ENCODE measurements at regions not wholly inside any gene's neighbourhood (a gene's known extent, or its start where the extent isn't known, plus 50 kb on each side); places are given as distances from the start of the nearest gene placed in this dataset.
"Not testable (repeated sequence)": the region's sequence is repeated elsewhere in the genome, so short reads cannot be mapped to it uniquely, and the experiment has no call there.

DNA sequence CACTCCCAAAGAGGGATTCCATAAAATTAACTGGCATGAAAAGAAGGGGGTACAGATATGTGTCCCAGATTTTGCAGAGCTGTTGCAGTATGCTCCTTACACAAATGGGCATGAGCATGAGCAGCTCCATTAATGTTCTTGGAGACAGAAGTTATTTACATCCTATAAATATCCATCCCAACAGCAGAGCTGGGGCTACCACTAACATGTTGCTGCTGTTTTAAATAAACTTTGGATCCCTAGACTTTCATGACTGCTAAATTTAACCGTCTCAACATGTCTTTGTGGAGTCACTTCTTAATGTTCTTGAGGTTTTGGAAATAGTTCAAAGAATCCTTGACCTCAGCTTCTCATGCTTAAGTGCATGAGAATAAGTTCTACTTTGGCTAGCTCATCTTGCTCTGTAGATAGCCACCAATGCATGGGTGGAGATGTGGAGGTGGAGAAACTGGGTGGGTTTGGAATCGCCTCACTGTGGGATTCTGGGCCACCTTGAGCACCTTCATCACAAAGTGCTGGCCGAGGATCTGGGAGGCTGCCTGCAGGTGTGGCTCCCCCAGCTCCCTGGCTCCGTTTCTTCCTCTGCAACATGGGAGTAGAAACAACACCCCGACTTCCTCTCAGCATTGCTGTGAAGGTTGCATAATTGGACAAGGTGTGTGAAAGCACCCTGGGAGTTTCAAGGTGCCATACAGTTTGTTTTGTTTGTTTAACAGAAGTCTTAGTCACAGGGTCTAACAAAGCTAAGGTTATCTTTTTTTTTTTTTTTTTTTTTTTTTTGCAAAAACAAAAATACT, 307.2 kb downstream of the MYCN start:
- H3K4me3 ChIP-seq (ENCODE audit: low read length): no peak overlapping the region
- no peak for DNase-seq (ENCODE audit: low read depth, low spot score)

DNA sequence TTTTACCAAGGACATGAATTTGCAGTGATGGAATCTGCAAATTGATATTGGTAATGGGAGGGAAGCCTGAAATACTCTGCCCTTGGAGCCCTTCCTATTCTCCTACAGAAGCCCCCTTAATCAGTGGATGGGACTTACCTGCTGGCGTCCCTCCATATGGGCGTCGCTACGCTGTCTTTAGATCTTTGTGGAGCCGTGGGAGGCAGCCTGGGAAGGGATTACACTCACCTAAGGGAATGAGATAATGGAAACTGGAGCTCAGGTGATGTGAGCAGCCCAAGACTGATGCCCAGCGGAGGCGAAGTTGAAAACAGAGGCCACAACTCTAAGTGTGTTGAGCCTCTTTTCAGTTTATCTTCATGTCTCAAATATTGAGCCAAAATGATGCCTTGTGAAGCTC, 306.6 kb downstream of the MYCN start:
- no peak for DNase-seq (ENCODE audit: low read depth, low spot score)
- no peak overlapping the region for H3K4me3 ChIP-seq (ENCODE audit: low read length)

DNA sequence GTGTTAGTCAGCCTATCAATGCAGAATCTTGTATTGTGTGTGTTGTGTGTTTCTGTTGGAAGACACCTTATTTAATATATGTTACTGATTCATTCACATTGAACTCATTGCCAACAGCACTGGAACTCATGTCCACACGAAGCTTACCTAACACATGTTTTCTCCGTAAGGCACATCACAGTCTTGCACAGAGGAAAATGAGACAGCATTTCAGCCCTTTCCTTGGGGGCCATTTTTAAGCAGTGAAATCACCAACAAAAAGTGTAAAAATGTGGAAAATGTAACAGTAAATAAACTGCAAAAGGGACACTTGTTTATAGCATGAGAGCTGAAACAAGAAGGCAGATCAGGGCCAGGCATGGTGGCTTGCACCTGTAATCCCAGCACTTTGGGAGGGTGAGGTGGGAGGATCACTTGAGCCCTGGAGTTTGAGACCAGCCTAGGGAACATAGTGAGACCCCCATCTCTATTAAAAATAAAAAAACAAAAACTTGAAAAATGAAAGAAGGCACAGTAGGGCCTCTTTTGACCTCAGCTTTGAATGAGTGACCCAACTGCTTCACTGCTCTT, 306.0 kb downstream of the MYCN start:
- H3K4me3 ChIP-seq (ENCODE audit: low read length): no peak overlapping the region
- DNase-seq (ENCODE audit: low read depth, low spot score): no peak

DNA sequence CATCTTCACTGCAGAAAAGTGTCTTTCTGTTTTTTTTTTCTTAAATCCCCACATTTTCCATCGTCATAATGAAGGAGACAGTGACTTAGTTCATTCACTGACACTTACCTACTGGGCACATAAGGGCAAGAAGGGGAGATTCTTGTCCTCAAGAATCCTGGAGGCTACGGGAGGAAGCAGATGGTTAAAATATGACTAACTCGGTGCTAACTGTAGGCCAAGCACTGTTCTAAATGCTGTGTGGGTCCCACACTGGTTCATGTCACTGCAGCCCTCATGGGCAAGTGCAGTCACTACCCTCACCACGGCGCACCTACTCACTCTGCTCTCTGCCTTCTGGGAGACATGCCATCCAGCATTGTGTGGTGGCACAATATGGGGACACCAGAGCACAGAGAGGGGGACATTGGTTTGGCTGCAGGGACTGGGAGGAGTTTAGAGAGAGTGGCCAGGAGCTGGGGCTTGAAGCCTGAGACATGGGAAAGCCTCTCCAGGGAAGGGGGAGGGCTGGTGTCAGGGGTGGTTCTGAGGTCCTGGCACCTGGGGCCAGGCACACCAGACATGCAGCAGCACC, 305.2 kb downstream of the MYCN start:
- DNase-seq (ENCODE audit: low read depth, low spot score): no peak
- no peak overlapping the region for H3K4me3 ChIP-seq (ENCODE audit: low read length)

DNA sequence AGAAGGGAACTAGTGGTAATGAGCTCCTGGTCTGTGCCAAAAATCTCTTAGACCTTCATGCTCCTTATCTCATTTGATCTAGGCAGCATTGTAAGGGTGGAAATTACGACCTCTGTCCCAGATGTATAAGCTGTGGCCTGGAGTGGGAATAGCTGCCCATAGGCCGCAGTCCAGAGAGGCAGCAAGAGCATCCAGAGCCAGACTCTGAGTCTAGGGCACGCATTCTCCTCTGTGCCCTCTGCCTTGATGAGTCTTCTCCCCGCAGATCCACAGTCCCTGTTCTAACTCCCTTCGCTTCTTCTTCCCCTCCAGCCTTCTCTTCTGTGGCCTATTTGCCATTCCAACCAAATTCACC, 304.6 kb downstream of the MYCN start:
- DNase-seq (ENCODE audit: low read depth, low spot score): no peak
- no peak overlapping the region for H3K4me3 ChIP-seq (ENCODE audit: low read length)

DNA sequence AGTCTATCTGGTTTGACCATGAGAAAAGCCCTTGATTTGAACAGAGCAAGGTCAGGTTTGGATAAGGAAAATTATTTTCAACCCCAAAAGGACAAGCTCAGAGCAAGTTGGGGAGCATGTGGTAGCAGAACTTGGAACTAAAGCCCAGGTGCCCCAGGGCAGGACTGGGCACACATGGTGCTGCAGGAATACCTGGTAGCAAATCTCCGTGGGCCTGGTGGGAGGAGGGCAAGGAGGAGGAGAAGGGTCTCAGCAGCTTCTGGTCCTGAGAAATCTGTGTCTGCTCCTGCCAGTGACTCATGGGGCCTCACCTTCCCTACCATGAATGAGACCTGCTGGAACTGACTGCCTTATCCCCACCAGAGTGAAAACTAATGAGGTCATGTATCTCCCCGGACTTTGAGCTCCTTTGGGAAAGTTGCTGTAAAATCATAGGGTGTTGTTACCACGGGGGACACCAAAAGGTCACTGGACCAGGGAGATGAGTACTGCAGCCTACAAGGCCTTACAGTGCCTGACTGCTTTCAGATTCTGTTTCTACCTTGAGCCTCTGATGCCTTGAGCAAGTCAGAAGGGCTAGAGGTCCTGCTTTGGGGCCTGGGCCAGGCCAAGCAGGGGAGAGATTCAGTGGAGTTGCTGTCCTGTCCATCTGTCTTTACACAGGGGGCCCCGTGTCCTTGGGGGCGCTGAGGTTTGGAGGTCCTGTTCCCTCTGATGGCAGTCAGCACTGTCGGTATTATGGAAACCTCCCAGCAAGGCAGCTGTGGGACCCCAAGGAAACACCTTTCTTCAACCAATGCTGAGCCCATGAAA, 304.0 kb downstream of the MYCN start:
- no peak for DNase-seq (ENCODE audit: low read depth, low spot score)
- H3K4me3 ChIP-seq (ENCODE audit: low read length): no peak overlapping the region

DNA sequence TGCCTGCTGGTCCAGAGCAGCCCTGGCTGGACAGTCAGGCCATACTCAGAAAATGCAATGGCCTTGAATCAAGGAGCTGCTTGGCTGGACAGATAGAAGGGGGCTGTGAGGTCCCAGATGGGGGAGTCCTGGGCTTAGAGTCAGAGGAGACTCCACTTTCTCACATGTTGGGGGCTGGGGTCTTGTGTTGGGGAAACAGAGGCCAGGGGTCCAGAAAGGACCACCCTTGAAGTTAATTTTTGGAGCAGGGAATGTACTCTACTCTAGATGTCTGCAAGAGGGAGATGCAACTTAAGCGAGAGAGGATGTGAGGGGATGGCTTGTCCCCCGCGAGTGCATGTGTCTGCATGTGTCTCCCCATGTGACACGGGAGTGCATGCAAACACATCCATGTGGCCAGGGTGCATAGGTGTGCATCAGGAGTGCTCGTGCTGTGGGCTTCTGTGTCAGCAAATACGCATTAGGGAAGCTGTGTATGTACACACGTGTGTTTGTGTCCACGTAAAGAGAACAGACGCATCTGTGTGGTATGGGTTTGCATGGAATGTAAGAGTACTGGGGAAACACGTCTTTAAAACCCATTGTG, 303.2 kb downstream of the MYCN start:
- no peak for DNase-seq (ENCODE audit: low read depth, low spot score)
- no peak overlapping the region for H3K4me3 ChIP-seq (ENCODE audit: low read length)

DNA sequence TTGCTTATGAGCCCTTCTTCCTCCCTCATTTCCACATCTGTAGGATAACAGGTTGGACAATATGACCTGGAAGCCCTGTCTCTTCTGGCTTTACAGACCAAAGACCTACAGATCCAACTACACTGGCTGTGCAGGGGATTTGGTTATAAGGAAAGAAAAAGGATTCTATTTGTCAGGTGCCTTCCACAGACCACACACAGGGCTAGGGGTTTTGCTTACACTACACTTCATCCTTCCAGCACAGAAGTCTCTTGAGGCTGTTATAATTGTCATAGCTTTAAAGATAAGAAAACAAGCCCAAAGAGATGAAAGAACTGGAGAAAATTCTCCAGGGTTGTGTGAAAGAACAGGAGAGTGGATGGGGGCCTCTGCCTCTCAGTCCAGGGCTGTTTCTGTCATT, 302.6 kb downstream of the MYCN start:
- DNase-seq (ENCODE audit: low read depth, low spot score): no peak
- no peak overlapping the region for H3K4me3 ChIP-seq (ENCODE audit: low read length)

DNA sequence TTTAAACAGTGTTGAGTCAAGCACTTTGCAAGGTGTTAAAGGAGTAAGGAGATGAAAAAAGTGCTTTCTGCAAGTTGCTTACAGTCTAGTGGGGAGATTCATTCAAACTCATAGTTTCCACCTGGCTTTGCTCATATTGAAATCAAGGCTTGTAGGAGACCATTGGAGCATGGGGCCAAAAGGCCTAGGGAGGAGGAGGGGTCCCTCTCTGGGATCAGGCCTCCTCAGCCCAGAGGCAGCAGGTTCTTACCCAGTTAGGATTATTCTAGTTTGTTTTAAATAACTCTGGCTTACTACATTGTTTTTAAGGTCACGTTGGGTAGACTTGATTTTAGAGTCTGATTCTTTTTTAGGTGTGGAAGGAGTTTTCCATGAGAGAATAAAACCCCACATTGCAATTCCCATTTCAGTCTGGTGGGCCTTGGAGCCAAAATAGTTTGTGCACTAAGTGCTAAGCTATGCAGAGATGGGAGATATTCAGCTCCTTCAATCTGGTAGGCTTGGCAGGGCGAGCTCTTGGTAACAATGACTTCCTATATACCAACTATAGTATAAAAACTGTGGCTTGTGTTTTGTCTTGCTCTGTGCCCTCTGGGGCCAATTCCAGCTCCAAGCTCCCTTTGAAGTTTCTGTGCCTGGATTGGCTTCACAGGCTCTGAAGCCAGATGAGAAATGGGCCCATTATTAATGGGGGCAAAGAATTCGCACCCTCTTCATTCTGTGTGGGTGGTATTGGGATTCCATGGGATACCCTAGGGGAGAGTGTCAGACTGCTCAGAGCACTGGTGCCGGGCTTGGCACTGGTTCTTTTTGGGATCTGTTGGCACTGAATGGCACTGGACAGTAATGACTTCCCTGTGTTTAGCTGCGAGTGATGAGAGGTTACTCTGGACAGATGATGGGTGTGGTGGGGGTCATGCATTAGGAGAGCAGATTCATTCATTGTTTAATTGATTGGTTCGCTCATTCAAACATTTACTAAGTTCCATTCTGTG, 301.1 kb downstream of the MYCN start:
- H3K4me3 ChIP-seq (ENCODE audit: low read length): no peak overlapping the region
- DNase-seq (ENCODE audit: low read depth, low spot score): no peak

DNA sequence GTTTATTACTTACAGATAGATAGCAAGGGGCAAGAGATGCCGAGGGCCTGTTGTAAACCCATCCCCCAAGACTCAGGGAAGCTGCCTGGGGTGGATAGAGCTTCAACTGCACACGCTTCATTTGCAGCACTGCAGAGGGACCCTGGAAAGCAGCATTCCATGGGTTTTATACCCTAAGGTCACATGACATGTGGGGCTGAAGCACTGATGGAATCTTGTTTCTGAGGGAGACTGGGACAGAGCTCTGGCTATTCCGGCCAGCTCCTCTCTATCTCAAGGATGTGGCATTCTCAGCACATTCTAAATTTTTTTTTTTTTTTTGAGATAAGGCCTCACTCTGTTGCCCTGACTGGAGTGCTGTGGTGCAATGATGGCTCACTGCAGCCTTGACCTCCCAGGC, 300.1 kb downstream of the MYCN start:
- H3K4me3 ChIP-seq (ENCODE audit: low read length): no peak overlapping the region

DNA sequence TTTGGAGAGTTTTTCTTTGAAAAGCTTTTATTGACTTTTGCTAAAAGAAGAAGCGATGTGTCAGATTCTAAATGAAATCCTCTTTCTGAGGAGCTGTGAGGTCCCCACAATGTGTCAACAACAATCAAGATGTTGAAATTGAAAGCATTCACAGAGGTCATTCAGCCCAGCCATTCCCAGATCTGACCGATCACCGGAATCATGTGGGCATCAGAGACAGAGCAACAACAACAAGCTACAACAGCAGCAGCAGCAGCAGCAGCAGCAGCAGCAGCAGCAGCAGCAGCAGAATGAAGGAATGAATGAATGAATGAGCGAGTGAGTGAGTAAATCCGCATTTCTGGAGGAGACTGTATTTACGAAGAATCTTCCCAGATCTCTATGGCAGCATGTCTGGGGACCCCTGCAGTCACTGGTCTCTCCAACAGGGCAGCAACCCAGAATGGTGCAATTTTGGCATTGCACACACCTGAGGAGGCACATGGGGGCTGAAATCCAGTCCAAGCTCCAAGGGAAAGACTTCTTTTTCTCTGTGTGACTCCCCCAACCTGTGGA, 299.0 kb downstream of the MYCN start:
- no peak for DNase-seq (ENCODE audit: low read depth, low spot score)
- H3K4me3 ChIP-seq (ENCODE audit: low read length): no peak overlapping the region

More for the DNA sequence above, 300.1 kb downstream of the MYCN start:
- no peak for DNase-seq (ENCODE audit: low read depth, low spot score)

DNA sequence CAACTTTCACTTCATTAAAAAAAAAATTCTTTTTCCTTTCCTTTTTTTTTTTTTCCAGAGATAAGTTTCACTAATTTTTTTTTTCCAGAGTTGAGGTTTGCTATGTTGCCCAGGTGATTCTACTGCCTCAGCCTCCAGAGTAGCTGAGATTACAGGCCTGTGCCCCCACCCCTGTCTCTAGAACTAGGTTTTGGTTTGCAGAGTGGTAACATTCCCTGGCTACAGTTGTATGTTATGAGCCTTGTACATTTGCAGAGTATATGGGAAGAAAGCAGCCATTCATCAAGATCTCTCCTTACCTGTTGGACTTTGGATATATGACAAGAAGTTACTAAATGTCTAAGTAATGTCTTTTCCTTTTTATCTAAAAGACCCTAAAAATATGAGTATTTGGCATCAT, 298.4 kb downstream of the MYCN start:
- H3K4me3 ChIP-seq (ENCODE audit: low read length): no peak overlapping the region
- no peak for DNase-seq (ENCODE audit: low read depth, low spot score)

DNA sequence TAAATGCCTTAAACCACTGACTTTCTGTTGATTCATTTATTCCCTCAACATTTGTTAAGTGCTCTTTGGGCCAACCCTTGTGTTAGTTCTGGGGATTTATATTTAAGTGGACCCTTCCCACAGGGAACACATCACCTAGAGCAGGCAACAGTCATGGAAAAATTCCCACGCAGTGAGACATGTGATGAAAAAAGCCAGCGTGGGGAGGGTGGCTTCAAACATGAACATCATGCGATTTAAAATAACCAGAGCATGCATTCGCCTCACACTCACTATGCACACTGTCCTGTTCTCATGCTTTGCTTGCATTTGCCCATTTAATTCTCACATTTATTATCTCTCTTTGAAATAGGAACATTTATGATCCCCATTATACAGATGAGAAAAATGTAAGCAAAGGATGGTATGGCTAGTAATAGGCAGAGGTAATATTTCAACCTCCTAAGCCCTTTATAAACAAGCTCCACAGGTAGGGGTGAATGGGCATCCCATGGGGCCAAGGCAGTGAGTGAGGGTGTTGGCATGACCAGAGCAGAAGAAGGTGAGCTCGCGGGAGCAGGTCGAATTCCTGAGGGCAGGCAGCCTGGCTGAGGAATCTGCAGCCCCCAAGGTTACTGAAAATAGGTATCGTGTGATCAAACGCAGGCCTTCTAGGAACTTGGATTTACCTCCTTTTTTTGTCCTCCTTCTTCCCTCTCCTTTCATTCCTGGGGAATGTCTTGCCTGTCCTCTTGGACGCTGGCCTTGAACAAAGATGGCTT, 297.8 kb downstream of the MYCN start:
- H3K4me3 ChIP-seq (ENCODE audit: low read length): no peak overlapping the region
- no peak for DNase-seq (ENCODE audit: low read depth, low spot score)

DNA sequence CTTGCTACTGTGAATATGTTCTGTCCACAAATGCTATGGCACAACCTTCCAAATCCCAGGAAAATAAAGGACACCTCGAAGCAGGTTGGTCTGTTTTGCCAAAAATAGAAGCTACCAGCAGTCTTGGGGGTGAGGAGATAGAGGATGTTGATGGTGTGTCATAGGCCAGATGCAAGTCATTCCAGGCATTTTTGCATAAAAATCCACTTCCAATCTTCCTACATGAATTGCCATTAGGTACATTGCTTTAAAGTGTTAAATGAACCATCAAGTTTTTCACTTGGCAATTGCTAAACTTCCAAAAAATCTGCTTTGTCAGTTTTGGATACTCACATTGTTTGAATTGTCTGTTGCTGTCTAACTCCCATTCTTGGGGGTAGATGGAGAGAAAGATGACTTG, 295.4 kb downstream of the MYCN start:
- no peak for DNase-seq (ENCODE audit: low read depth, low spot score)
- no peak overlapping the region for H3K4me3 ChIP-seq (ENCODE audit: low read length)

DNA sequence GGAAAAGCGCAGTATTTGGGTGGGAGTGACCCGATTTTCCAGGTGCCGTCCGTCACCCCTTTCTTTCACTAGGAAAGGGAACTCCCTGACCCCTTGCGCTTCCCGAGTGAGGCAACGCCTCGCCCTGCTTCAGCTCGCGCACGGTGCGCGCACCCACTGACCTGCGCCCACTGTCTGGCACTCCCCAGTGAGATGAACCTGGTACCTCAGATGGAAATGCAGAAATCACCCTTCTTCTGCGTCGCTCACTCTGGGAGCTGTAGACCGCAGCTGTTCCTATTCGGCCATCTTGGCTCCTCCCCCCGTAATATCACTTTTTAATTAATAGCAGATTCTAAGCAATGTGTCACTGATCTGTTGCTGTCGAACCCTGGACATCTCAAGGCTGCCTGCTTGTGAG, 294.9 kb downstream of the MYCN start:
- not testable (repeated sequence) for H3K4me3 ChIP-seq (ENCODE audit: low read length)

DNA sequence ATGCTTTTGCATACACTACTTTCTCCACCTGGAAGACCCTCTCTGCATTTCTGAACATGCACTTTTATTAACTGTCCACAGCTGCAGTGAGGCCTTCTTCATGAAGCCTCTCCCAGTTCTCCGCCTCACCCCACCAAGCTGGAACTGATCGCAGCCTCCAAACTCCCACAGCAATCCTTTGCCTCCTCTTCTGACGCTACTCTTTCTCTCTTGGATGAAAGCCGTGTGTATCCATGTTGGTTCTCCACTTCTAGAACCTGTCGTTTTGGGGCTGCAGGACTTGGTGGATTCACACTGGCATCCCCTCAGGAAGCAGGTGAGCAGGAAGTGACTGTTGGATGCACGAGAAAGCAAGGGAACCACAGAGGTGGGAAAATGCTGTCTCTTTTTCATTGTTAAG, 288.6 kb downstream of the MYCN start:
- no peak overlapping the region for H3K4me3 ChIP-seq (ENCODE audit: low read length)
- DNase-seq (ENCODE audit: low read depth, low spot score): no peak

More for the DNA sequence above, 294.9 kb downstream of the MYCN start:
- not testable (repeated sequence) for DNase-seq (ENCODE audit: low read depth, low spot score)

DNA sequence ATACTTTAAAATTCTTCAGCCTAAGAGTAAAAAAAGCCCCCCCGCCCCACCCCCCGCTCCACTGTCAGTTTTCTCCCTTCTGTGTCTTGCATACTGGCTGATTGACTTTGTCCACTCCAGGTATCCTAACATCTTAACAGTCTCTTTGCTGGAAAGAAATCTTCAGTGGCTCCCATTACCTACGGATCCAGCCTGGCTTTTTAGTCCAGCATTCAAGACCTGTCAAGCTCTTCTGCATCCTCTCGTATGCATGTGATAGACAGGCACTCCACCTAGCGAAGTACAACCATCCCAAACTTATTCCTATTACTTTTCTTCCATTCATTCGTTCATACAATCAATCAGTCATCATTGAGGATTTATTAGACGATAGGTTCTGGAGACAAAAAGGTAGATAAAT, 288.1 kb downstream of the MYCN start:
- peak overlapping the region; percentile 2 for H3K4me3 ChIP-seq (ENCODE audit: low read length)
- DNase-seq (ENCODE audit: low read depth, low spot score): no peak

All from Jurkat, Clone E6-1 (cell line).